ENCODE measurements at regions not wholly inside any gene's neighbourhood (a gene's known extent, or its start where the extent isn't known, plus 50 kb on each side); places are given as distances from the start of the nearest gene placed in this dataset.

DNA sequence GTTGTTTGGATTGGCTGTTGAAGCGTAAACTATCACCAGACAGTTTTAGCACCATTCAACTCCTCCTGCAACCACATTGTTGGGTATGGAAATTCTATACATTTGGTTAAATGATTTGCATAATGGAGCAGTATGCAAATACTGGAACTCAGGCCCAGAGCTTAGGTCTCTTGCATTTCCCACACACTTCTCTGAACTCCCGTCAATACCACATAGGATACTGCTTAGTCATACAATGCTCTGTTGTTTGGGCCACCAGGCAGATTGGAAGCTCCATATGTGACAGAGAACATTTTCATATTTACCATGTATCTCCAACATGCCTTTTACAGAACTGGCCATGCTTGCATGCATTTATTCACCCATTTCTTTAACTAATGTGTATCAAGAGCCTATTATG is 78.0 kb downstream of the IFNG start:
- Histone ChIP-seq H2BK15ac (ENCODE audit: low read depth, low read length) (no peak overlapping the region), H4K5ac (ENCODE audit: insufficient read length, low read depth, low read length) (no peak overlapping the region), H4K91ac (ENCODE audit: insufficient read length, low read depth, low read length) (no peak overlapping the region), H3K56ac (ENCODE audit: insufficient read length, low read depth, low read length) (no peak overlapping the region), H3K18ac (ENCODE audit: insufficient read length, low read depth, low read length) (no peak overlapping the region), H3K9me3 (ENCODE audit: control insufficient read depth, low read depth, low read length) (no peaks in the 10 kb centered on the region), H3K27ac (ENCODE audit: insufficient read length, low read depth, low read length) (no peak overlapping the region), H4K8ac (replicated peaks; ENCODE audit: insufficient read length, low read depth, low read length) (no peak overlapping the region), H2AK5ac (ENCODE audit: insufficient read length, low read length) (no peak overlapping the region), H2BK12ac (ENCODE audit: insufficient read length, low read depth, low read length) (no peak overlapping the region), H3K4ac (ENCODE audit: low read depth, low read length) (no peak overlapping the region), H3K23me2 (ENCODE audit: insufficient read length, low read depth, low read length, poor library complexity, severe bottlenecking) (no peaks in the 10 kb centered on the region), H3K27me3 (ENCODE audit: insufficient read depth, low read length) (no peaks in the 10 kb centered on the region; the same call in 1 of the 2 replicates), H2BK120ac (ENCODE audit: low read depth, low read length, poor library complexity, severe bottlenecking) (no peak overlapping the region), H2BK20ac (ENCODE audit: low read depth, low read length, poor library complexity, severe bottlenecking) (no peak overlapping the region), H3K79me2 (ENCODE audit: insufficient read depth, low read length) (no peaks in the 10 kb centered on the region), H3K9ac (ENCODE audit: extremely low read depth, insufficient read length, low read length) (no peak overlapping the region), H2AFZ (ENCODE audit: low read length) (no peak overlapping the region), H3K79me1 (ENCODE audit: insufficient read depth, low read depth, low read length, poor library complexity, severe bottlenecking) (no peaks in the 10 kb centered on the region), H4K20me1 (ENCODE audit: control insufficient read depth, insufficient read depth, insufficient read length) (no peaks in the 10 kb centered on the region), H3K4me1 (ENCODE audit: insufficient read depth, low read length) (peaks cover 4% of the 10 kb centered on the region; the same call in 1 of the 2 replicates), H3K14ac (ENCODE audit: insufficient read depth, low read length) (no peak overlapping the region), H3T11ph (ENCODE audit: low read length) (no peak overlapping the region), H3K23ac (ENCODE audit: insufficient read length, low read depth, low read length) (no peak overlapping the region), H2BK5ac (ENCODE audit: insufficient read length, low read length) (no peak overlapping the region), H3K4me2 (ENCODE audit: insufficient read depth, insufficient read length, low read length) (no peak overlapping the region)
- no peaks in the 10 kb centered on the region for H3K27me3 Mint-ChIP-seq (ENCODE audit: low read depth)
- H3K4me3 Mint-ChIP-seq, result no peak overlapping the region
- H3K4me1 Mint-ChIP-seq, result peaks cover 19 to 21% of the 10 kb centered on the region in 2 experiments
- no CpG with 5 or more reads among the region's 2 CpGs for WGBS (ENCODE audit: extremely low coverage, insufficient read length, low lambda C conversion rate)
- peaks cover 24 to 25% of the 10 kb centered on the region in 2 experiments for H3K9me3 Mint-ChIP-seq
- peaks cover 10 to 27% (median 17%) of the 10 kb centered on the region in 3 experiments for H3K36me3 Mint-ChIP-seq (ENCODE audit: insufficient read depth in 1 of 3, low read depth in 3 of 3)
- TF ChIP-seq, protein P1, sequence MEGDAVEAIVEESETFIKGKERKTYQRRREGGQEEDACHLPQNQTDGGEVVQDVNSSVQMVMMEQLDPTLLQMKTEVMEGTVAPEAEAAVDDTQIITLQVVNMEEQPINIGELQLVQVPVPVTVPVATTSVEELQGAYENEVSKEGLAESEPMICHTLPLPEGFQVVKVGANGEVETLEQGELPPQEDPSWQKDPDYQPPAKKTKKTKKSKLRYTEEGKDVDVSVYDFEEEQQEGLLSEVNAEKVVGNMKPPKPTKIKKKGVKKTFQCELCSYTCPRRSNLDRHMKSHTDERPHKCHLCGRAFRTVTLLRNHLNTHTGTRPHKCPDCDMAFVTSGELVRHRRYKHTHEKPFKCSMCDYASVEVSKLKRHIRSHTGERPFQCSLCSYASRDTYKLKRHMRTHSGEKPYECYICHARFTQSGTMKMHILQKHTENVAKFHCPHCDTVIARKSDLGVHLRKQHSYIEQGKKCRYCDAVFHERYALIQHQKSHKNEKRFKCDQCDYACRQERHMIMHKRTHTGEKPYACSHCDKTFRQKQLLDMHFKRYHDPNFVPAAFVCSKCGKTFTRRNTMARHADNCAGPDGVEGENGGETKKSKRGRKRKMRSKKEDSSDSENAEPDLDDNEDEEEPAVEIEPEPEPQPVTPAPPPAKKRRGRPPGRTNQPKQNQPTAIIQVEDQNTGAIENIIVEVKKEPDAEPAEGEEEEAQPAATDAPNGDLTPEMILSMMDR (conservative IDR thresholded peaks at IDR 0.05), result no peak
- DNase-seq, result no peak
- H3K27ac Mint-ChIP-seq, result no peak overlapping the region
